Fibroblast of skin of scalp (primary cell): ENCODE measurements at regions not wholly inside any gene's neighbourhood (a gene's known extent, or its start where the extent isn't known, plus 50 kb on each side); places are given as distances from the start of the nearest gene placed in this dataset.

Experiments
- DNase-seq: peaks from one replicate; pipeline ENCODE4 v3.0.0-alpha.2; 2013

DNA sequence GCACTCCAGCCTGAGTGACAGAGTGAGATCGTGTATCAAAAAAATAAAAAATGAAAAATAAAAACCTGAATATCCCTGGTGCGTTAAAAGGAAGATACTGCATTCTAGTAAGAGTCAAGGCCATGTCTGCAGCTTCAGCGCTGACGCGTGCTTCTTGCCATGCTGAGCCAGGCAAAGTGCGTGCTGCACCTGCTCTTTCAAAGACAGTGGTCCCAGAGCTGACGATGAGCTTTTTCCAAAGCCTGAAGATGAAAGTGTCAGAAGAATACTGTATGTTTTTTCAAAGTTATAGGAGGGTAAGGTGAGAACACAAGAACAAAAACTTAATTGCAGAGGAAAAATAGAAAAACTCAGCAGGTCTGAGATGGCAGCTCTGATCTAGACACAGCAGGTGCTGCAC lies 115.1 kb downstream of the RNASET2 start:
- DNase-seq, result no peak

DNA sequence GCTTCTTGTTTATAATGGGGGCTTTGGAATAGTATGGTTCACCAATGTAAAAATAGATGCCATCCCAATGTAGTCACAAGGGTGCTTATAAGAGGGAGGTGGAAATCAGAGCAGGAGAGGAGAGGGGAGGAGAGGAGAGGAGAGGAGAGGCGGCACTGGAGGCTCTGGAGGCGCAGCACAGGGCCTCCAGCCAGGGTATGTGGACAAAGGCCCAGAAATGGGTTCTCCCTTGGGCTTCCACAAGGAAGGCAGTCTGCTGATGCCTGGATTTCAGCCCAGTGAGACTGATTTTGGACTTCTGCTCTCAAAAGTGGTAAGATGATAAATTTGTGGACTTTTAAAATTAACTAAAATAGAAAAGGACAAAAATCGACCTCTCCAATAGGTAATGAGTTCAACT lies 116.8 kb downstream of the RNASET2 start:
- DNase-seq, result no peak

DNA sequence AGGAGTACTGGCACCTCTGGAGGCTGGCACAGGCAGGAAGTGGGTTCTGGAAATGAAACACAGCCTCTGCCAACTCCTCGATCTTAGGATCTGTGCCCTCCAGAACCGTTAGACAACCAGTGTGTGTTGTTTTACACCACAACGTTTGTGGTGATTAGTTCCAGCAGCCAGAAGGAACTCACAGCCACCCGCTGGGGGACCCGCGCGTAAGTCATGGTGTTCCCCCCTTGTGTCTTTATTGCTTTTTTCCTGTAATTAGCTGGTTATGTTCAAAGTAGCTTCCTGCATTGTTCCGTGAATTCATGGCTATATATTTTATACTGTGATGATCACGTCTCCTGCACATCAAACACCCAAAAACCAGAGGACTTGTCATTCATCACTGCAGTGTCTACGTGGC lies 117.4 kb downstream of the RNASET2 start:
- DNase-seq, result no peak

DNA sequence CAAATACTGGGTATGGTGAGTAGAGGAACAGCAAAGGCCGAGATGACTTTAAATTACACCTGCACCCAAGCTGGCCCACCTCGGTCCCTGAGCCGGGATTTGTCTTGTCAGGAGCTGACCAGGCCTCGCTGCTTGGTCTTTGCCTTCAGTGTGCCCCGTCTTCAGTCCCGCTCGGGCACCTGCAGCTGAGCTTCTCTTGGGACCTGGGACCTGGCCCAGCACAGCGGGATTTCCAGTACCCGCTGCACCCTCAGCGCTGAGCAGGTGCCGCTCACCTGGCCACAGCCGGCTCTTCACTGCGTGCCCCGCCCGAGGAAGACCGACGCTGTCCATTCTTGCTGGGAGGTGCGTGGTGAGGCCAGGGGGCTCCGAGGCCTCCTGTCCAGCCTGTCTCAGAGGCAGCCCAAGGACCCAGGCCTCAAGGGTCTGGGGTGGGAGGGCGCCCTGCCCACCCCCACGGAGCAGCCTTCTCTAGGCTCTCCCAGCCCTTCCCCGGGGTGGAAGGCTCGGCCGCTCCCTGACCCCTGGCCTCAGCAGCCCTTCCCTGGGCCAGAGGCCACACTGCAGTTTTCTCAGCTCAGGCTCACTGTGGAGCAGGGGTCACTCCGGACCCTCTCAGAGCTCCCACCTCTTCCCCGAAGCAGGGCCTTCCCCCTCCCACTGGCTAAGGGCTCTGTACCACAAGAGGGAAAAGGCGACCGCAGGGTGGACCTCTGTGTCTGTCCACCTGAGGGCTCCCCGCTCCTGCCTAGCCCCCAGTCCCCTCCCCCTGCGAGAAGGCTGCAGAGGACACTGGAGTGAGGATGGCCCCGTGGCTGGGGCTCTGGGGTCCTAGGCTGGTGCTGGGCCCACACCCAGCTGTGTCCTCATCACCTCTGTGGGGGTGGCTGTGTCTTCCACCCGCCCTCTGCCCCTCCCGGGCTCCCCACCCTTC lies 119.3 kb downstream of the RNASET2 start:
- DNase-seq, result no peak

DNA sequence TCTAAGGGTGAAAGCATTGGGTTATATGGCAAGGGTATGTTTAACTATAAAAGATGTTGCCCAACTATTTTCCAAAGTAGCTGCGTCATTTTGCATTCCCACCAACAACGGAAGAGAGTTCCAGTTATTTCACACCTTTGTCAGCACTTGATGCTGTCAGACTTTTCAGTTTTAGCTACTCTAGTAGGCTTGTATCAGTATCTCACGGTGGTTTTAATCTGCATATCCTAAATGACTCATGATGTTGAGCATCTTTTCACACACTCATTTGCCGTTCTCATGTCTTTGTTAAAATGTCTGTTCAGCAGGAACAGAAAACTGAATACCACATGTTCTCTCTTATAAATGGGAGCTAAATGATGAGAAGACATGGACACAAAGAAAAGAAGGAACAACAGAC lies 122.3 kb downstream of the RNASET2 start:
- DNase-seq, result no peak

DNA sequence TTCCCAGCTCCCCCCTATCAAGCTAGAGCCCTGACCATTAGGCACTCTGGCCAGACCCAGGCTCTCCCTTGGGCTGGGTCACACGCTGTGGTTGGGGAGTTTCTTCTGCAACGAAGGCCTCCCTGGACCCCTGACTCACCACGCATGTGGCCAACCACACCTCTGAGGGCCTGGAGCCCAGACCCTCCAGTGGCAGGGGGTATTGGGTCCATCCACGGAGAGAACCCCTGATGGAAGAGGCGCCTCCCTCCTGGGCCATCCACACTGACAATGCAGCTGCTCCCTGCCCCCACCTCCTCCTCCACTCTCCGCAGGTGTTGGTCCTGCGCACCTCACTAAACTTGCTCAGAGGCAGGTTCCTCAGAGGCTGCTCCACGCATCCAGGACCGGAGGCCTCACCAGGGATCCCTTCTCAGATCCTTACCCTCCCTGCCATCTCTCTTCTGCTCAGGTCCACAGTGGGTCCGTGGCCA lies 125.4 kb downstream of the RNASET2 start:
- no peak for DNase-seq

DNA sequence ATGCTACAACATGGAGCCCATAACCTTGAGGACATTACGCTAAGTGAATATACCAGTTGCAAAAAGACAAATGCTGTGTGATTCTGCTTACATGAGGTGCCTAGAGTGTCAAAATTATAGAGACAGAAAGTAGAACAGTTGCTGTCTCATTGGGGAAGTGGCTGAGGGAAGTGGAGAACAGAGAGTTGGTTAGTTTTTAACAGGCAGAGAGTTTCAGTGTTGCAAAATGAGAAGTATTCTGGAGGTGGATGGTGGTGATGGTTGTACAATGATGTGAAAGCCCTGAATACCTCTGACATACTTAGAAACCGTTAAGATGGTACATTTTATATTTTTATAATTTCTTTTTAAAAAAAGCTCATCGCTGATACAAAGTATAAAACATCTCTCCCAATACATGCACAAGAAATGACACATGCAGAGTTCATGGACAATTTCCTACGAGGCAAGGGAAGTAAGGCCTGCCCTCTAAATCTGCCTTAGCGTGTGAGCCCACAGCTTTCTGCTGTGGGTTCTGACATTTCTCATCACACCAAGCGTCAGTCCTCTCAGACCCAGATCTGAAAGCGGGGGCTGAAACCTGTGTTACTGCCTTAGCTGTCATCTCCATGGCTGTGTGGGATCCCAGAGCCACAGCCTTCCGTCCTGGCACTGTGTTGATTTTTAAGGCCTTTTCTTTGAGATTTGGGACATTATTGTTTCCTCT lies 126.0 kb downstream of the RNASET2 start:
- DNase-seq, result no peak

DNA sequence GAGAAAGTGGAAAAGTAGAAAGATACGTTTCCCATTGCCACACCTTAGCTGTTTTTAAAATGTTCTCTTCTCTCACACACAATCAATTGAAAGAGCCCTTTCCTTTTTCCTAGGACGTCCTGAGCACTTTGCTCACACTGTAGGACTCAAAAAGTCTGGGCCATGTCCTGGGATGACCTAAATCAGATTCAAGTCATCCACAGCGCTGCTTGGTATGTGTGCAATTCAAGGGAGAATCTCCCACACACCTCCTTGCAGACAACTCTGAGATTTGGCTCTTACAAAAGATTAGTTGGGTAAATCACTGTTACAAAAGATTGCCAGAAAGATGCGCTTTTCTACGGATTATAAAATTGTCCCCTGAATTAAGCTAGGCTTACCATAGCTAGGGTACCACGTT lies 130.1 kb downstream of the RNASET2 start:
- no peak for DNase-seq

DNA sequence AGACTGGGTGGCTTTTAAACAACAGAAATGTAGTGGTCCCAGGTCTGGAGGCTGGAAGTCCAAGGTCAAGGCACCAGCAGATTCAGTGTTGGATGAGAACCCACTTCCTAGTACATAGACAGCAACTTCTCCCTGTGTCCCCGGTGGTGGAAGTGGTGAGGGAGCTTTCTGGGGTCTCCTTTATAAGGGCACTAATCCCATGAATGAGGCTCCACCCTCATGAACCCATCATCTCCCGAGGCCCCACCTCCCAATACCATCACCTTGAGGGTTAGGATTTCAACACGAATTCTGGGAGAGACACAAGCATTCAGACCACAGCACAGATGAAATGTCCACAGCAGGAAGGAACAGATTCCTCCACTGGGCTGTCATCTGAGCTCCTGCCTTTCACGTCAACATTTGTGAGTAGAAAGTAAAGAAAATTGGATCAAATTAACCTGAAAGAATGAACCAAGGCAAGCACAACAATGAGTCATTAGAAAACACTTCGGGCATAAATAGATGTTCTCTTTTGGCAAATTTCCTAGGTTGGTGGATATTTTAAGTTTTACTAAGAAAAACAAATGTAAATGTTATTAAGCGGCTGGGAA lies 130.7 kb downstream of the RNASET2 start:
- peak; percentile 55 for DNase-seq

DNA sequence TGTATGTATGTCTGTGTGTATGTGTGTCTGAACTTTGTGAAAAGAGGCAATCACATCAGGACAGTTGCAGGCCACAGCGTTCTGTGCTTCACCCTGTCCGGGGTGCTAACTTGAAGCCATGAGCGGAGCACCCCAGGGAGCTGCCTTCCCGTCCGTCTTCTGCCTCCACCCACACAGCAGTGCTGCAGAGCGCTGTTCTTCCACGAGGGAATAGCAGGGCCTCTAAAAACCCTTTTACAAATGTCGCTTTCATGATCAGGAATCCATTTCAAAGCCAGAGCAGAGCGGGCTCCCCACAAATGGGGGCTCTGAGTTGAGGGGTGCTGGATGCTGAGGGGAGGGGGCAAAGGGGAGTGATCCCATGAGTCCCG lies 131.5 kb downstream of the RNASET2 start:
- DNase-seq, result no peak

DNA sequence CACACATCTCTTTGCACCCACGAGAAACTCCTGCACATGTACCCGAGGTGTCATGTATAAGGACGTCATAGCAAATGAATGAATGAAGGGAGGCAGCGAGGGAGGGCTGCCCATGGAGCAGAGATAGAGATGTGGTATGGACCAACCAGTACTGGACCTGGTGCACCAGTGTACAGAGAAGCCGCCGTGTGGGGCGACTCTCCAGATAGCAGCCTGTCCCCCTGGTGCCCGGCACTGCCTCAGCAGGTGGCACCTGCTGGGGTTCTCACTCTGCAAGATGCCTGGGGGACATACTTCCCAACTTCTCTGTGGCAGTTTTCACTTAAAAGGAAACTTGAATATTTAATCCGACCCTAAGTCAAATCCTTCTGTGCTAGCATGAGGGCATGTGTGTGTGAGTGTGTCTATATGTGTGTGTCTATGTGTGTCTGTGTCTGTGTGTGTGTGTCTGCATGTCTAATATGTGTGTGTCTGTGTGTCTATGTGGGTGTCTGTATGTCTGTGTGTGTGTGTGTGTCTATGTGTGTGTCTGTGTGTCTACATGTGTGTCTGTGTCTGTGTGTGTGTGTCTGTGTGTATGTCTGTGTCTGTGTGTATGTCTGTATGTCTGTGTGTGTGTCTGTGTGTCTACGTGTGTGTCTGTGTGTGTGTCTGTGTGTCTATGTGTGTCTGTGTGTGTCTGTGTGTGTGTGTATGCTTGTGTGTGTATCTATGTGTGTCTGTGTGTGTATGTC lies 132.0 kb downstream of the RNASET2 start:
- no peak for DNase-seq

DNA sequence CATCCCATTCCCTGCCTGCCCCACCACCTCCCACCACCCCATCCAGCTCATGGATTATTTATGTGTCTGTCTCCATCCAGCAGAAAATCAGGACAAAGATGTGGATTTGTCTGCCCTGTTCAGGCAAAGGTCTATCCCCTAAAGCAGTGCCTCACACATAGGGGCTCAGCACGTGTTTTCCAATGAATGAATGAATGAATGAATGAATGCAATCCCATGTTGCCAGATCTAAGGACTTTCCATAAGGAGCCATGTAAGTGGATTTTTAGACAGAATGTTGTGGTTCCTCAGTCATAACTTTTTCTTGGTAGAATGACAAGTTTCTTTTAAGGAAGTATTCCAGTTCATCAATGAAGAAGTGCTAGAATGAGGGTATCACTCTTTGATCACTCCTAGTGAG lies 133.7 kb downstream of the RNASET2 start:
- no peak for DNase-seq

DNA sequence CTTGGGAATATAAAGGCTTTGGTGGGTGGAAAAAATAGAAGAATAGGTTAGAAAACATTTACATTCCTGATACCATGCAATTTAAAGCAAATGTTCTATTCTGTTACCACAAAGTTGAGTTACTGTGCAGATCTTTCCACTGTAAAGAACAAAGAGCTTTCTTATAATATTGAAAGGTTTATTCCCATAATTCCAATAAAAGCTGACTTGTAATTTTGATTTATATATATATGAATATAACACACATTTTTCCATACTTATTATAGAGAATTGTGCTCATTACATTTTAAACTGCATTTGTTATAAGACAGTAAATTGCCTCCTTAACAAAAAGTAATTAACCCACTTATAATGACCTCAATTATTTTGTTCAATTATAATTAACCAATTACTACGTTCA lies 135.9 kb downstream of the RNASET2 start:
- DNase-seq, result no peak

DNA sequence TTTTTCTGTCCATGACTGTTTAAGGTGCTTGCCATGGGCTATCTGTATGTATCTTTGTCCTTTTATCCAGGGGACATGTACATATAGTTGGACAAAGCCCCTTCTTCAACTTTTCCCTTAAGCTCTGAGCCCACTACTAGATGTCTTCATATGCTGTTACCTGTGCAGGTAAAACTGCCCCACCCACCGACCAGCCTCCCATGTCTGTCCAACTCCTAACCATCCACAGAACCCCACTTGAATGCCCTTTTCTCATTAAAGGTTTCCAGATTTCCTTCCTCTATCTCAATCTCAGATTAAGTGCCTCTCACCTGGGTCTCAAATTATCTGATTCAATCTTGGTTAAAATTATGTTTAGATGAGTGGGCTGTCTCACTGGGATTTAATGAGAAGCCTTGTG lies 136.3 kb downstream of the RNASET2 start:
- DNase-seq, result no peak

DNA sequence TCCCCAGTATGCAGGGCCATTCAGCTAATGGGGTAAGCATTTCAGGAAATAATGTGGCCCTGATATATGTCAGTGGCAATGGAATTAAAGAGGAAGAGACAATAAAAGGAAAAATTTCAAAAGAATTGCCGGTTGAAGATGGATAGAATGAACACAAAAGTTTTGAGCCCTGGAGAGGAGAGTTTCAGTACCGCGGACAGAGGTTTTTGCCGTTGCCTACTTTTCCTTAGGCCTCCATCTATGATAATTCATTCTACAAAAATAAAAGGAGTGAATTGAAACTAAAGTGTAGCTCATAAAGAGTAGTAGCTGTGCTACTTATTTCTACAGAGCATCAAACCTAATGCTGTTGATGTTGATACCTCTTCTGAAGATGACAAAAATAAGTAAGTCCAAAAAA lies 140.7 kb downstream of the RNASET2 start:
- DNase-seq, result peak; percentile 17

DNA sequence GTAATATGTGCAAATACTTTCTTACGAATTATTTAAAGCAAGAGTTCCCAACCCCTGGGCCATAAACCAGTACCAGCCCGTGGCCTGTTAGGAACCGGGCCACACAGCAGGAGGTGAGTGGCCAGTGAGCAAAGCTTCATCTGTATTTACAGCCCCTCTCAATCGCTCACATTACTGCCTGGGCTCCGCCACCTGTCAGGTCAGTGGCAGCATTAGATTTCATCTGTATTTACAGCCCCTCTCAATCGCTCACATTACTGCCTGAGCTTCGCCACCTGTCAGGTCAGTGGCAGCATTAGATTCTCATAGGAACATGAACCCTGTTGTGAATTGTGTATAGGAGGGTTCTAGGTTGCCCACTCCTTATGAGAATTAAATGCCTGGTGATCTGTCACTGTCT lies 142.0 kb downstream of the RNASET2 start:
- no peak for DNase-seq

DNA sequence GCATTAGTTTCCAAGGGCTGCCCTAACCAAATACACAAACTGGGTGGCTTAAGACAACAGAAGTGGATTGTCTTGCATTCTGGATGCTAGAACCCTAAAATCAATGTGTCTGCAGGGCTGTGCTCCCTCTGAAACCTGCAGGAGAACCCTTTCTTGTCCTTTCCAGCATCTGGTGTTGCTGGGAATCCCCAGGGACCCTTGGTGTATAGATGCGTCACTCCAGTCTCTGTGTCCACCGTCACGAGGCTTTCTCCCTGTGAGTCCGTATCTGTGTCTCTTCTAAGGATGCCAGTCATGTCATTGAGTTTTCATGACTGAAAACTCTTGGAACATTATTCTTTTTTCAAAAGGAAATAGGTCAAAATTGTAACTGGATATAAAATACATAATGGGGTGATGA lies 142.9 kb downstream of the RNASET2 start:
- DNase-seq, result no peak

DNA sequence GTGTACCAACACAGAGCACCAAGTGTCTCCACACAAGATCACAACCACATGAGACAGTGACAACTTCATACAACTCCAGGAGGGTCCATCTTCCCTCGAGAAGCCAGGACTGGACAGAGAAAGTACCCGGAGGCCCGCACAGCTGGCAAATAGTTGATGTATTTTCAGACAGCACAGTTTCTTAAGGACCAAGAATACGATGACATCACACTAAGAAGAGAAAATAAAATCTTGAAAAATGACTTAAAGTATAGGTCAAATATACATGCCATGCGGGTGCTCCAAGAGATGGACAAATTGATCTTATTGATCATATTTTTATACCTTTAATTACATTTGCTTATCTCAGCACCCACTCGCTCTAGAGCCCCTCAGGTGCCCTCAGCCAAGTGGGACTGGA lies 145.5 kb downstream of the RNASET2 start:
- DNase-seq, result no peak

DNA sequence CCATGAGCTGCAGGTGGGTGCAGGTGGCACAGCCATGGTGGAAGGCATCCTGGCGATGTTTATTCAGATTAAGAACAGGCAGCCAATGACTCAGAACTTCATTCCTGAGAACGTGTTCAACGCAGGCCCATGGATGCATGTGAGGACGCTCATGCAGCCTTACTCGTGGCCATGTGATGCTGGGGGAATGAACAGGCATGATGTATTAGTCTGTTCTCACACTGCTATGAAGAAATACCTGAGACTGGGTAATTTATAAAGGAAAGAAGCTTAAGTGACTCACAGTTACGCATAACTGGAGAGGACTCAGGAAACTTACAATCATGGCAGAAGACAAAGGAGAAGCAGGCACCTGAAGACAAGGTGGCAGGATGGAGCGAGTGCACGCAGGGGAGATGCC lies 146.6 kb downstream of the RNASET2 start:
- no peak for DNase-seq

DNA sequence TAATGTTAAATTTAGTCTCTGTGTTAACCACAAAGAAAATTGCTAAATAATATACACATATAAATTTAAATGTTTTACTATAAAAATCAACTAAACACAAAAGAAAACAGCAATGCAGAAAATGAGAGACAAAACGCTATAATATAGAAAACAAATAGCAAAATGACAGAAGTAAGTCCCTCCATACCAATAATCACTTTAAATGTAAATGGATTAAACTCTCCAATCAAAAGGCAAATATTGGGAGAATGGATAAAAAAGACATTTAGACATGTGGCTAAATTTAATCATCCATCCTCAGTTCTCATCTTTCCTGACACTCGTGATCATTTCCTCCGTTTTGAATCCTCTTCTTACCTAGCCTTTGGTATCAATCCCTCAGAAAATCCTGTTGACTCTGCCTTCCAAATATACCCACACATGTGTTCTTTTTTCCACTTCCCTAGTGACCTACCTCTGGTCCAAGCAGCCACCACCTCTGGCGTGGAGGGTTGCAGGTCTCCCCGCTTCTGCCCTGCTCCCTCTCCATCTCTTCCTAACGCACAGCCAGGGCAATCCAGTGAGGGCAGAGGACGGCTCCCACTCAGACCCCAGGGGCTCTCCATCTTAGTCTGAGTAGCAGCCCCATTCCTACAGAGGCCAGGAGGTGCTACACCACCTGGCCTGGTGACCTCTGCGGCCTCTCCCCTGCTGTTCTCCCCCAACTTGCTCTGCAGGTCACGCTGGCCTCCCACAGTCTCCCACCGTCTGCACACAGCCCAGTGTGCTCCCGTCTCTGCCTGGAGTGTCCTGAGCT lies 149.2 kb downstream of the RNASET2 start:
- DNase-seq, result no peak

DNA sequence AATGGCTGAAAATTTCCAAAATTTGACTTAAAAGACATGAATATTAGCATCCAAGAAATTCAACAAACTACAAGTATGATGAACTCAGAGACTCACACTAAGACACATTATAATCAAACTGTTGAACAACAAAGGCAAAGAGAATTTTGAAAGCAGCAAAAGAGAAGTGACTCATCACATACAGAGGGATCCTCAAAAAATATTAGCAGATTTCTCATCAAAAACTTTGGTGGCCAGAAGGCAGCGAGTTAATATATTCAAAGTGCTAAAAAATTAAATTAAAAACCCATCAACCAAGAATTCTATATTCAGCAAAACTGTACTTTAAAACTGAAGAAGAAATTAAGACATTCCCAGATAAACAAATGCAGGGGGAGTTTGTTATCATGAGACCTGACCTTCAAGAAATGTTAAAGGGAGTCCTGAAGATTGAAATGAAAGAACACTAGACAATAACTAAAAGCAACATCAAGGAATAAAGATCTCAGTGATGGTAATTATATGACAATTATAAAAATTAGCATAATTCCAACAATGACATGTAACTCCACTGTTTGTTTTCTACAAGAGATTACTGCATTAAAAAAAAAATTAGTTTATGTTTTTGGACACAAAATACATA lies 150.0 kb downstream of the RNASET2 start:
- DNase-seq, result no peak

DNA sequence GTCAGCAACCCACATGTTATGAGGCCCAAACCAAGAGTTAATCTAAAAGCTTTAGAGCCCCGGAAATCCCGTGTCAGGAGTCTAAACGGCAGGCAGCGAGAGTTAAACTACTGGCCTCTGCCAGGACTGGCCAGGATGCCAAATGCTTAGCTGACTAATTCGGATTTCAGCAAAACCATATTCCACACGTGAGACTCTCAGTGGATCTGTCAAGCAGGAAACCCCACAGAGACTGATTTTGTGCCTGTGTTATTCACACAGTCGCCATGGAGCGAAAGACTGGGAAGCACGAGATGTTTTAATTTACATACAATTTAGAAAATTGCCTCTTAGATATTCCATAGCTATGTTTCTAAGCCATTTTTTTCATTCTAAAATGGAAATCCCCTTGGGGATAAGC lies 152.9 kb downstream of the RNASET2 start:
- DNase-seq, result no peak
